ENCODE measurements at regions not wholly inside any gene's neighbourhood (a gene's known extent, or its start where the extent isn't known, plus 50 kb on each side); places are given as distances from the start of the nearest gene placed in this dataset.

DNA sequence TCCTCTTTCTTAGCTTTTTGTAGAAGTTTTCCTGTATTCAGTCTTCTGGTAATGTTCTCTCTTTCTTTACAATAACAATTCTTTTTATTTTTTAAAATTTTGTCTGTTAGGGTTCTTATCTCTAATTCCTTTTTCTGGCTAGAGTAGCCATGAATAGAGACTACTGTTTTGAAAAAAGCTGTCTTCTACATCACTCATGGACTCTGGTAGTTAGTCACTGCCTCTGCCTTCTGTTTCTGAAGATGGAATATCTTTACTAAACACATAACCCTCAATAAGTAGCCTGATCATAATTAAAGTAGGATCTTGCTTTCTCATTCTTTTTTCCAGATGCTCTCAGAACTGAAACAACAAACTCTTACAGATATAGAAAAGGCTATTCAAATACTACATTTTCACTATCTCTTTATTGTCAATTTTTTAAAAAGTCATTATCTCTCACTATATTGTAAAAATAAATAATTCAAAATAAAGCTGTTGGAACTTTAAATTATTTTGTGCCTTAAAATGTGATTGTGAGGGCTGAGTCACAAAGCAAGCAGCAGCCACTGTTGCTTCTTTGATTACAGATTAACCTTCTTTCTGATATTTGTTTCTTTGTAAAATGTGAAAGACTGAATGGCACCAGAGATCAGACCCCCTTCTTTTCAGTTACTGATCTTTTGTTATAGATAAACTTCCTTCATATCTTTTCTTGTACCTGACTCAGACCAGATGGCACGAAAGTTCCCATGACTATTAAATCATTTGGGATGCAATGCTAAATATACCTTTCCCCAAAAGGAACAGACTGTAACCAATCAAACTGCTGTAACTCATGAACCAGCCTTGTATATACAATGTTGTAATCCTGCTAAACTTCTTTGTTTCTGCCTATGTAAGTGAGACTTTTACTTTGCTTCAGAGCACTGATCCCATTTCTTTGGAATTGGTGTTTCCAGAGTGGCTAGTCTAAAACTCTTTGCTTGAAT lies 1159.5 kb downstream of the IGSF11 start:
- DNase-seq, result no peak

DNA sequence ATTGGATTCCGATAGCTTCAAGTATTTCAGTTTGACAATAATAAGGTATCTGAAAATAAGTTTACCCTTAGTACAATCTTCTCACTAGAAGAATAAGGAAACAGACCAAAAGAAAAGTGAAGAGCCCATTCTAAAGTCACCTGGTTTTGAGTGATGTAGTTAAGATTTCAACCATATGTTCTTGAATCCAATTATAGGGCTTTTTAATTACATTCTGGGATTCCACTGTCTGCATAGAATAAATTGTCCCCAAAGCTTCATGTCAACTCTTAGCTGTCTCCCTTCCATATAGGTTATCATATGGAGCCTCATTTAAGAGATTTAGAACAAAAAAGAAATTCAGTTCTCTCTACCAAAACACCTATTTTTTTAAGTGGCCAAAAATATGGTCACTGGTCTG lies 1158.8 kb downstream of the IGSF11 start:
- no peak for DNase-seq

DNA sequence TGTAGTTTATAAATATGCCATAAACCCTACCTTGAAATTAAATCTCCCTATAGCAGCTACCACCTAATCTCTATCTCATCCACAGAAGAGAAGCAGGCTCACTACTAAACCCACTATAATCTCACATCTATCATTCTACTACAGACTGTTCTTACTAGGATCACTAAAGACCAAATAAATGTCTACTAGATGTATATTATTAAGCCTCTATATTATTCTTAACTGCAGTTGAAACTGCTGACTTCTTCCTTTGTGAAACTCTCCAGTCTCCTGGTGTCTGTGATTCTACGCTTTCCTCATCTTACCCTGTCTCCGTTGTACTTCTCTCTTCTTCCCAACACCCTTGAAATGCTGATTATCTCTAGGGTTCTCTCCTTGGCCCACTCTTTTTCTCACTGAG lies 1154.0 kb downstream of the IGSF11 start:
- DNase-seq, result no peak

DNA sequence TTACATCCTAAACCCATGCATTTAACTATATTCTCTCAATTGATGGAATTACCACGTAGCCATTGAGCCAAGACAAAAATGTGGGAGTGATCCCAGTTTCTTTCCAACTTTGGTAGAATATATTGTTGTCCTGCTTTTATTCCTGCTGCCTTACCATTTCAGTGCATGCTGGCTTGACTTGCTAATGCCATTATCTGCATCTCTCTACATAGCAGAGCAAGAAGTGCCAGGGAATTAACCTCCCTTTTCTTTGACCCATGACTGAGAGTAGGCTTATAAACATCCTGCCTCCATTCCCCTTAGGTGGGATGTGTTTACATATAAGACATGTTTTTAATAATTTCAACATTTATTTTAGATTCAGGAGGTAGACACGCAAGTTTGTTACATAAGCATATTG lies 1153.4 kb downstream of the IGSF11 start:
- no peak for DNase-seq

DNA sequence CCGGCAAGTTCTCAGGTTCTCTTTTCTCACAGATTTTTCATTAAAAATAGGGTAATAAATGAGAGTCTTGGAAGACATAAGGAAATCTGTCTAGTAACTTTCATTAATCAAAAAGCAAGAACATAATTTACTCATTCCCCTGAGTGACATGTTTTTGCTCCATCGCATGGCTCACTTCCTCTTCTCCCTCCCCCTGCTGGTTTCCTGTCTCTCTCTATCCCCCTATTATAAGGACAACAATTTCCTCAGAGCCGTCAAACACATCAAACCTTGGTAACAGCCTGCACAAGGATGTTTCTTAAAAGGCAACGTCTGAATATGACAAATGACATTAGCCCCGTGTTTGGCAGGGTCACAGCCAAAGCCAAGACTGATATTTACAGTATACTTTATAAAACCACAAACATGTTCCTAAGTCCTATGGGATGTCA lies 1149.6 kb downstream of the IGSF11 start:
- DNase-seq, result no peak

DNA sequence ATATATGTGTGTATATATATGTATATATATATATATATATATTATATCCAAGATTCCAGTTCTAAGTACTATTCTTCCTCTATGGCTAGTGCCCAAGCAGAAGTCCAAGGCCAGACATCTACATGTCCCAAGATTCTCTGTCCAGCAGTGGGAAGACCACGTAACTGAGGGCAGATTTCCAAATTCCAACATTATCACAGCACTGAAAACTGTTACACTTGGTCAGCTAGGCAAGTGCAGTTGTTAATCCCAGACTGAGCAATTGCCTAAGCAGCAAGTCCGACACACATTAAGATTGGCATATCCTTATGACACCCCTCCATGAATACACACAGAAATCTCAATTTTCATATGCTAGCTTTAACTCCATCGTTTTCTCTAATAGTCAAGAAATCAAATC lies 1148.5 kb downstream of the IGSF11 start:
- DNase-seq, result no peak

DNA sequence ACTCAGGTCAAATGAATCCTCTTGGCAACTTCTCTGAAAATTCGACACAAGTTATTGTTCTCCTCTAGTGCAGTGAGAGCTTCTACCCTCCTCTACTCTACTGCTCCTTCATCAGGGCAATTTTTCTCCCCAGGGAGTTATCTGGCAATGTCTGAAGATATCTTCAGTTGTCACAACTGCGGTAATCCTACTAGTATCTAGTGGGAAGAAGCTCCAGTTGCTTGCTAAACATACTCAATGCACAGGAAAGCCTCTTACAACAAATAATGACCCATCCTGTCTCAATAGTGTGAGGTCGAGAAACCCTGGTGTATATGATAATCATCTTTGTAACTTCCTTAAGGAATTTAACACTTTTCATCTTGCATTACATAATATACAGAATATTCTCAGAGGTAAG lies 1147.6 kb downstream of the IGSF11 start:
- DNase-seq, result no peak

DNA sequence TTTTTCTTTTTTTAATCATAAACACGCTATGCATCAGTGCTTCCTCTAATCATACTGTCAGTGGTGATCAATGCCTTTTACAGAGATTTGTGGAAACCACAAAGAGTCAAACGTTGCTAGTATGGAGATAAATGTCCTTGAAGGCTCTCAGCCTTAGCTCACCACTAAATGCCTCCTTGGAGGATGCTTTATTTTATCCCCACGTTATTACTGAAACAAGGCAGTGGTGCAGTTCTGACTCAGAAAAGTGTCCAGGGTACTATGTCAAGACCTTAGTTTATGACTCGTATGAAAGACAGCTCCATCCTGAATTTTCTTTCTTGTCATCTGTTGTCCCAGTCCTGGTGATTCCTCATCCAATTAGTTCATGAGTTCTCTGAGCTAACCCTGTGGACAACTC lies 1146.7 kb downstream of the IGSF11 start:
- DNase-seq, result peak; percentile 60

DNA sequence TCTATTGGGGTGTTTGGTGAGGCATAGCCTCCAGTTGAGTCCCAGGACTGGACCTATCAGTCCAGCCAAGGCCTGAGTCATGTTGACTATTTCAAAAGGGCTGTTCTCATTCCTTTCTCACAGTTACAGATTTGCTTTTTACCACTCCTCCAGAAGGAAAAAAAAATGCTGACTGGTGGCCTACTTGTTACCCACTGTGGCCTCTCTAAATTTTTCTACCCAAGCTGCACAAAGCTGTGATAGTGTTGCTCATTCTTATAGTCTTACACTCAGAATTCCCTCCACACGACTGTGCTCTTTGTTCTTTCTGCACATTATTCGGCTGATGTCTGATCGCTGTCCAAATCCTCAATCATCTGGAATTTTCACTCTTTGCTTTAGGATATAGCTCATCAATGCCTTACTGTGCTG lies 1142.2 kb downstream of the IGSF11 start:
- no peak for DNase-seq

DNA sequence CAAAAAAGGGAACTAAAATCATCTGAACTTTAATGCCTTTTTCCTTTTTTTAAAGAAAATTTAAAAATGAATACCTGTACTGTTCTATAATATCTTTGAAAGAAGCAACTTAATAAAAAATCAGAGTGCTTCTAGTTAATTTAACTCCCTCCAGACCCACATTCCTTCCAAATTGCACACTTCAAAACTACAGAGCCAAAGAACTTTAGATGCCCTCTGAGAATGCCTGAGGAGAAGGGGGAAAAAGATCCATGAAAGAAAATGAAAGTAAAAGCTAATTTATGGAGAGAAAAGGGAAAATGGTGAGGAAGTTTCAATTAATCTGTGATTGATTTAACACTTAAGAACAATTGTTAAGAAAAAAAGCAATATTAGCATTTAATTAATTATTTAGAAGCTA lies 1141.6 kb downstream of the IGSF11 start:
- DNase-seq, result no peak

DNA sequence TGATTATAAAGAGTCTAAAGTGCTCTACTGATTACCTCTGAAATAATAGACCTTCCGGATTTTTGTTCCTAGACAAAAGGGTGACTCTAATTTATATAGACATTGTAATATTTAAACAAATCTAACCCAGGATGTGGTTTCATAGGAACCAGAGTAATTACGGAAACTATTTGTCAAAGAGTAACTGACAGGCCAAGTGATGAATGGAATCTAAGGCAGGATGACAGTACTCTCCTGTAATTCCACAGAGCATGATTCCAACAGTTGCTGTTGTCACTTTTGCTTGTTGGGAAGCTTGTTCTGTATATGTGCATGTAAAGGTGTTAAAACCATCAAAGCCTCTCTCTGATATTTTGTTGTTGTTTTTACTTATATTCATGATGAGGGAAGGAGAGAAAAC lies 1141.0 kb downstream of the IGSF11 start:
- no peak for DNase-seq

DNA sequence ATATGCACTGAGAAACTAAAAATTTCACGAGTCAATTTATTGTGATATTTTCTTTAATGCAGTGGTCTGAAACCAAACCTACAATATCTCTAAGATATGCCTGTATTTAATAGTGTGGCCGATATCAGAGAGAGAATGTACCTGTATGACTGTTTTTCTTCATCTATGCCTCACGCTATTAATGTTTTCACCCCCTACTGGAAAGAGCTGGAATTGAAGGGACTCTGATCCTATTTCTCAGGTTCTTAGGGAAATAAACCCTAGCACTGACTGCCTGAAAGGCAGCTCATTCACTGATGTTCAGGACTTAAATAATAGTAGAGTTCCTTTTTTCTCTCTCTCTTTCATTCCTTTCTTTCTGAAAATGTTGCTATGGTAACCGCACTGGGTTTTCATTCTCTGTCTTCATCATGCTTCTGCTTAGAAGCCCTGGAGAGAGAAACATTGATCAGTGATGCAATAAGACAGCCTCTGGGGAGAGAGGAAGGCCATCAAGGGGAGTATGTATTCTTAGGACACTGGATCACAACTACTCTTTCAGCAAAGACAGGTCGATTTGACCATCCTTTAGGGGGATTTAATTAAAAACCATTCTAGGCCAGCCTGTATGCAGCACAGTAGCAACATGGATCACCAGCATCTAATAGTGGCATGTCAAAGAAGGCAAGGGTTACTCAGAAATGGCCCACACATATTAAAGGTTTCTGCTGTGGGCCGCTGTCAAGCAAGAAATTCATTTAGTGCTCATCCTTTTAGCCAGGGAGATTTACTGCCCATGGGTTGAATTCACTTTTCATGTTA lies 1135.7 kb downstream of the IGSF11 start:
- DNase-seq, result no peak

DNA sequence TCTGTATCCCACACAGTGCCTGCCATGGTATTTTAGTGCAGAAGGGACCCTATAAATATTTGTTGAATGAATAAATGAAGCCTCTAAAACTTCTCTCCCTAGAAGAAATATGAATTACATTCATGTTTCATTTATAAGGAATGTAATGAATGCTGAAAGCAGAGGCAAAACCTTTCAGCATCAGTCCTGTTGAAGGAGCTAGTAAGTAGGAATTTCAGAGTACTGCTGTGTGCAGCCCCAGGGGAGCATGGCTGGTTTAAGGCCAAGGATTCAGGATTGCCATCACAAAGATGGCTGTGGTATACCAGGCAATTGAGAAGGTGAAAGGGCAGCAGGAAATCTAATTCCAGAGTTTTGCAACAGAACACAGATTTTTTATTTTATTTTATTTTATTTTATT lies 1131.4 kb downstream of the IGSF11 start:
- no peak for DNase-seq

DNA sequence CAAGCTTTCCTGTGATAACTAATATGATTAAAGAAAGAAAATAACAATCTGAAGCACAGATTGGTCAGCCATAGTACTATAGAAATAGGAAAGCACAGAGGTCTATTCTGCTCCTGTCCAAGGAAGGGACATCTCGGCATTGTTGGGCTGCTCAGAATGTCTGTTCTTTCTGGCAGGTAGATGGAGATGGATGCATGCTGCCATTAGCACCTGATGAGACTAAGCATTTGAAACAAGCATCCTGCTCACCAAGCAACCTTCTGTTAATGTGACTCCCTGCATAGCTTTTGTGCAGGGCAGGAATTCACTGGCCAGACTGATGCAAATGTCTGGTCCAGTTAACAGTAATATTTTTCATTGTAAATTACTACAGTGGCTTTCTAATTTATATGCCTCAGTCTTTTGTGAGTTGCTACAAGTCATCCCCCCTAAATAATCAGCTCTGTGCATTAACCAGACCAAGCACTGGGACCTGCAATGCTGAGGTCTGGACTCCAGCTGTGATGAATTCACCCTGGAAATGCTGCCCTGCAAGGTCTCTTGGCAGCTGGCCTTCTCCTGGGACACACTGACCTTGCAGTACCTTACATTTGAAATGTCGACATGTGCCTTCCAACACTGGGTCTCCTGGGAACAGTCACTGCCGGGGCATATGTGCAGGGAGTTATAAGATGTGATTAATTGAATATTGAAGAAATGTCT lies 1123.7 kb downstream of the IGSF11 start:
- DNase-seq, result no peak

DNA sequence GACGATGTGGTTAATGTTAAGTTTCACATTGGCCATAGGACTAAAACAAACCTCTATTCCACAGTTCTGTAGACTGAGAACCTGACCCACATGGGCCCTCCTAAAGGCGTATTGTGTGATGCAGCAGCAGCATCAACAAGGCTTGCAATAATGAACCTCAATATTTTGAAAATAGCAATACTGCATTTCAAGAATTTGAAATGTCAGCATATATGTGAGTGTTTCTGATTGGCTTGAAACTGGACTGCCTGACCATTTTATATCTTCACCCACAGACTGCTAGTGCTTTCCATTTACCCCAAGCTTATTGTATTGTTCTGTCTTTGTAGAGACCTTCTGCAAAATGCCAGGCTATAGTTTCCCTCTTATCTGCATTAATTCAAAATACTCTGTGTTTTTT lies 1122.3 kb downstream of the IGSF11 start:
- no peak for DNase-seq

DNA sequence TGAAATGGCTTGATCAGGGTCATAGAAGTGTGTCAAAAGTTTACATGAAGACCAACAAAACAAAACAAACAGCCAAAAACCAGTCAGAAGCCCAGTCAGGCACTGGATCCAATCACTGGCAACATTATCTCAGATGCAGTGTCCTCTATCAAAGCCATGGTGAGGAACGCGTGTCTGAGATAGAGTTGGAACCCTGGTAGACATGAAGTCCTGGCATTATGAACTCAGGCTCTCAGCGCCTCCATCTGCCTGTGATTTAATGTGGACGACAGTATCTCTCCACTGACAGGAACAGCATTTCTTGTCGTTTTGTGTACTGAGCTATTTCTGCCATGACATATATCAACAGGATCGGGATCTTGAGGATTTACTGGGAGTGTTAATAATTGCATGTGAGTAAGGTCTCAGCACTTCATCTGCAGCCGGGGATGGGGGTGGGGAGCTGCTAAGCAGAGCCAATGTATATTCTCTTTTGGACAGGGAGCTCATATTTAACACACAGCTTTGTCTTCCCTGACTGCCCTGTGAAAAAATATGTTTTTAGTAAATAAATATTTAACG lies 1120.0 kb downstream of the IGSF11 start:
- no peak for DNase-seq

DNA sequence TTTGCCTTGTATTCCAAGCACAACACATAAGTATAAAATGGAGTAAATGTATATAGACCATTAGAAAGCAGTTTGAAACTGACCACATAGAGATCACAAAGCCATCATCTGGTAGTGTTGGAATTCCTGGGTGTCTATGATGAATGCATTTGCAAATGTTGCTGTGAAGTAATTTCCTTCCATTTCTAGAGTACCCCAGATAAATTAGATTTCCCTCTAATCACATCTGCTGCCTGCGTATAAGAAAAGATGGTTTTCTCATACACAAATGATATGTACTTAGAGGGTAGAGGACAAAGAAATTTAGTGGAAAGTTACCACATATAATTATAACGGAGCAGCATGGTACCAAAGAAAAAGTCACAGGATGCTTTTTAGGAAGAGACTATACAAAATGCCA lies 1117.8 kb downstream of the IGSF11 start:
- no peak for DNase-seq

DNA sequence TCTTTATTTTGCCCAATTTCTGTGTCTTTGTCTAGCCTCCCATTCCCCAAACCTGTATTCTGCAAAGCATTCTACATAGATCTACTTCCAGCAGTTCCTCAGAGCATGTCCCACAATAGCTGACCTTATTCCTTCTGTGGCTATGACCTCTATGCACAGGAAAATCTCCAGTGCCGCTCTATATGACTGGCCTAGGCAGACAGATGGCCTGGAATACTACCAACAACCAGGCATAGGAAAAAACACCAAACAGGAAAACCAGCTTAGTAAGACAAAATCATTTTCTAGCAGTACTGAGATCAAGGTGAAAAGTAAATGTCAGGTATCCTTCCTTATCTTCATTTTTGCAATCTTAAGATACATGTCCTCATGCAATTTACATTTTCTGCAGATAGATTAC lies 1115.0 kb downstream of the IGSF11 start:
- no peak for DNase-seq

DNA sequence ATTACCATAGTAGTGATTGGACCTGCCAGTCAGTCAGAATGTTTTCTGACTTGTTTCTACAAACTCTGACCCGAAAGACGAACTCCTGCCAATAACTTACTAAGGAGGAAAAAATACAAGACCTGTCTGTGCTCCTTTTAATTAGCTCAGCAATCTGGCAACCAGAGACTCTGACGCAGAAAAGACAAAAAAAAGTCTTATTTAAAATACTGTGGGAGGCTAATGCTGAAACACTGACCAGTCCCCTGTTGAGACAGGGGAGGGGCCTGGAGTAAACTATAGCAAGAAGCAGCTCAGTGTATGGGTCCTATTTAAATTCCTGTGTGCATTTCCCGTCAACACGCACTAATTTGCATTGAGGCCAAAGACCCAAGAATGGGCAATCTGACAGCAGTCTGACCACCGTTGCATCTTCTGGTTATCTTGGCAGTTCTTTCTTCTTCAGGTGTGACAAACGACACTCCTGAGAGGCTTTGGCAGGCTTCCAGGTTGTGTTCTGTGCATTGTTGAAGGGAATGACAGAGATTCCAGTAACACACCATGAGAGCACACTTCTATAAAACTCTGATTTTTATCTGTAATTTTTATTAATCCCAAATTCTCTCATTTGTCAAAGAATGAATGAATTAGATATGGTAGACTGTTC lies 1114.3 kb downstream of the IGSF11 start:
- no peak for DNase-seq

DNA sequence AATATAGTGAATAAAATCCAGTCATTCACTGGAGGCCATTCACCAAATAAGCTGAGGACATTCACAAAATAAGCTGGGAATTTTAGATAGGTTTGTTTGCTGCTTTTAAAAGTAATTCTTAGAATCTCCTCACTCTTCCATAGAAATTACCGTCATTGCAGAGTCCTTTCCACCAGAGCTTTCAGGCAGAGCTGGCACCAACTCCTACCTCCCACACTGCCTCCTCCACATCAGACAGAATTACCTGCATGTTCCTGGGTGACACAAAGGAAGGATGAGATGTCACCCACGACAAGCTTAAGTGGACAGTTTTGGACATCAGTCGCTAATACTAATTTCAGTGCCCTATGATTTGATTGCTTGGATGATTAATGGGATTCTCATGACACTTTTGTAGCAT lies 1113.2 kb downstream of the IGSF11 start:
- DNase-seq, result no peak

DNA sequence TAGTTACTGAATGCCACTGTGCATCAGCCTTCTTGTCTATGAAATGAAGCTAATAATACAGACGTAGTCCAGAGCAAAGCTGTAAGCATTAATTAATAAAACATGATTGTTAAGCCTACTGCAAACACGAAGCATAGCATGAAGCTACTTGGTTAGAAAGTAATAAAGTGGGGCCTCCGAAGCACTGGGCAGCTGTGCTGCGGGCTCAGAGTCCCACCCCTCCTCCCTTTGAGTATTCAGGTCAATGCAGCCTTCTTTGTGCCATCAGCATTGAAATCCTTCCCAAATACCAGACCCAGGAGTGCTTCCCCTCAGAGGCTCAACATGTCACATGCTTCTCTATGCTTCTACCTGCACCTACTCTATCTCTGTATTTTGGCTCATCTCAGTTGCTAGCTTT lies 1112.6 kb downstream of the IGSF11 start:
- no peak for DNase-seq

DNA sequence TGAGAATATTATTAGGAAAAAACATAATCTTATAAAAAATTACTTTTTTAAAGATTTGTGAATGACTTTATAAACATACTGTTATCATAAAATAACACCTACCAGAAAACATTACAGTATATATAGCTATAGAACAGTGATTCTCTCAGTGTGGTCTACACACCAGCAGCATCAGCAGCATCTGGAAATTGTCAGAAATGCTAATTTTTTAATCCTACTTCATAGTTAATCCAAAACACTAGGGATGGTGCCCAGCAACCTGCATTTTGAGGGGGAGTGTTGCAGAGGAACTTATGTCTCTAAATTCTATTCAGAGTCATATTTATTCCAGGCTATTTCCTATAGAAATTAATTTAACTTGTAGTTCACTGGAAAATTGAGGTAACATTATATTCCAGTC lies 1107.8 kb downstream of the IGSF11 start:
- DNase-seq, result no peak

DNA sequence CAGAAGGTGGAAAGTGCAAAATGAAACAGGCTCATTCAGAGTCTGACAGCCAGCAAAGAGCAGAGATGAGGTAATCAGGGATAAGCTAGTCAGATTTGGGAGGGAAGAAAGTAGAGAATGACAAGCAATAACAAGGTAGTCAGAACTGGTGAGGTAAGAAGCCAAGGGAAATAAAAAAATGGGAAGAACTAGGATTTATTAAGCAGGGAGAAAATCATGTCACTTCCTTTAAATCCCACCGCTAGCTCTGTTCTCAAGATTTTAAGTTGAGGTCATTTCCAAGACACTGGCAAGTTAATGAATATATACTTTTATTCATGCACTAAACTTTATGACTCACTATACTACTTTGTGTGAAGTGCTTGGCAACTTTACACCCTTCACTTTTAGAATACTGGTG lies 1106.8 kb downstream of the IGSF11 start:
- DNase-seq, result no peak
